SKM-1 (cell line): ENCODE measurements at regions not wholly inside any gene's neighbourhood (a gene's known extent, or its start where the extent isn't known, plus 50 kb on each side); places are given as distances from the start of the nearest gene placed in this dataset.

Experiments
- DNase-seq: peaks from one replicate; lab custom pipeline; 2025; ENCODE audit not compliant: unreplicated experiment; lab: John Stamatoyannopoulos, UW

DNA sequence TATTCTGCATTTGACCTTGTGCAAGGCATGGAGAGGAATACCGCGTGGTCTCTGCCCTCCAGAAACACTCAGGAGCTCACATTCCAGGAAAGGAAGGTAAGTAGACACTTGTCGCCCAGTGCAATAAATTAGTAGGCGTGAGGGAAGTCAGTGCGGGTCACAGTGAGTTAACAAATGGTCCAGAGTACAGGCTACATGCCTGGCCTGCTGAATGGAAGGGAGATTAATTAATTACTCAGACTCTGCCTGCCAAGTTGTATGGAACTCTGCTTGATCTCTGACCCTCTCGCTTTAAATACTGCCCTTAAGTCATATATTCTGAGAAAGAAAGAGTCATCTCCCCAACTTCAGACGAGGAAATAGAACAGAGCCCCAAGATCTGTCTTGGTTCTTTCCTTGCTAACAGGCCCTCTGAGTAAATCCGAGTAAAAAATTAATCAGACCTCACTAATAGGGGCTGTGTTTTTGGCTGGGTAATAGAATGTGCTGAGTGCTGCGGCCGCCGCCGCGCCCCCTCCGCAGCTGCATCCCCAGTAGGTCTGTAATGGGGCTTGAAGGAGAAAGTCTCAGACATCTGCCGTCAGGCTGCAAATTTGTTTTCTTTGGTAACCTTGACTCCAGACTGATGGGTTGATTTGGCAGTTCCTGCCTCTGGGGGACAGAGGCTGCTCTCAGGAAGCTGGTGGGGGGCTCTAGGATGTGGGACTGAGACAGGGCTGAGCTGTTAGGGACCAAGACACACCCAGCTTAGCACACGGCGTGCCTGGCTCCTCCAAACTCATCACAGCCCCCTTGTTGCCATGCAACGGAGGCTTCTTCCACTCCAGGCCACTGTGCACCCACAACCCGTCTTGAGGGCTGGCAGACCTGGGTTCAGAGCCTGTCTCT, 144.4 kb downstream of the NSG2 start:
- DNase-seq = no peak

DNA sequence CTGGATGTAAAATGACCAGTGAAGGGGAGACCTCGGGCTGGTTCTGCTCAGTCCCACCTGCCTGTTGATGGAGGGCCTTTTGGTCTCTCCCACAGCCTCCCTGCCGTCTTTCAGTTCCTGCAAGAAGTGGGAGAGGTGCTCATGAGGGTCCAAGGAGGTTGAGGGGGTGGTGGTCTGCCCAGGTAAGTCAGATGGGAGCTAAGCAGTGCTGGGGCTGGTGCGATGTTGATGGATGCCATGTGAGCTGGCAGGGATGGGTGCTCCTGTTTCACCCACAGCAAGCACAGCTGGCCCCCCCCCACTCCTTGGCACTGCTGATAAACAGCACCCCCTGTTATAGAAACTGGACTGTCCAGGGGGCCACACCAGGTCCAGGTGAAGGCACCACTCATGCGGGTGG, 145.6 kb downstream of the NSG2 start:
- no peak for DNase-seq

DNA sequence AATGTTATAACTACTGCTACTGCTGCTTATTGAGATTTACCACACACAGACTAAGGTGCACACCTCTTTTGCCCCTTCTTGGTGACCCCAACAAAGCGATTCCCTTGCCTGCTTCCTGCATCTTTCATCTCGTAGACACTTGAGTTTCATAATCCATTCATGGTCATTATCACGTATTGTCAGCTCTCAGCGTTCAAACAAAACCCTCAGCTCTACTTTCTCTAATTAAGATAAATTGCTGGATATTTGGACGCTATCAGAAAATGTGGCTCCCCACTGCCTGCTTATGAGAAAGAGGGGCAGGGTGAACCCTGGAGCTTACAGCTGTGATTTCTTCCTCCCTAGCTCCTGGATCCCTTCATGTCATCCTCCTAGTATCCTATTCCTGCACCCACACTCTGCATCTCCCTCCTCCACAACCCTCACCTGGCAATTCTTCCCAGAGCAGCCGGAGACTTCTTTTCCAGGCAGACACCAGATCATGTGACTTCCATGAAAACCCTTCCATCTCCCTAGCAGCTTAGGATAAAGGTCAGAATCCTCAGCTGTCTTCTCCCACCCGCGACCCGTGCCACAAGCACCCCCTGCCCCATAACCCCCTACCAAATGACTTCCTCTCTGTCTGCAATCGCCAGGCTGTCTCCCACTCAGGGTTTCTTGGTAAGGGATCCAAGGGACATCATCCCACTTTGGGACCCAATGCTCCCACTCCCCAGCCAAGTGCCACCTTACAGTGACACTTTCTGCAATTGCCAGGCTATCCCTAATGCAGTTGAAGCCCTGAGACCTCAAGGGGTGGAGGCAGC, 146.5 kb downstream of the NSG2 start:
- DNase-seq = no peak

GRCh38 chr5:174192901-174193300, 147.4 kb downstream of the NSG2 start:
- no peak for DNase-seq

DNA sequence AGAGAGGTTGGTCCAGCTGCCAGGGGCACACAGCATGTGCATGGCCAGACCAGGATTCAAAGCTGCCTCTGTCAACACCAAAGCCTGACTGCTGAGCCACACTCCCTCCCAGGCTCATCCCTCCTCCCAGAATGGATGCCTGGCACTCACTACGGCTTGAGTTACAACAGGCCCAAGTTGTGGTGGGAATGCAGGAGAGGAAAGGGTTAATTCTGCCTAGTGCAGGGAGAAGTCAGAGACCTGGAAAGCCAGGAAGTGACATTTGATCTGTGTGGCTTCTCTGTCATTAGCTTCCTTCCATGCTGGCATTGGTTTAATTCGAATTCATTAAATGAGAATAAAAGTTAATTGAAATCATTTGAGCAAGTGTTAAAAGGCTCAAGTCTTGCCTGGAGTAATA, 150.0 kb downstream of the NSG2 start:
- DNase-seq = no peak

DNA sequence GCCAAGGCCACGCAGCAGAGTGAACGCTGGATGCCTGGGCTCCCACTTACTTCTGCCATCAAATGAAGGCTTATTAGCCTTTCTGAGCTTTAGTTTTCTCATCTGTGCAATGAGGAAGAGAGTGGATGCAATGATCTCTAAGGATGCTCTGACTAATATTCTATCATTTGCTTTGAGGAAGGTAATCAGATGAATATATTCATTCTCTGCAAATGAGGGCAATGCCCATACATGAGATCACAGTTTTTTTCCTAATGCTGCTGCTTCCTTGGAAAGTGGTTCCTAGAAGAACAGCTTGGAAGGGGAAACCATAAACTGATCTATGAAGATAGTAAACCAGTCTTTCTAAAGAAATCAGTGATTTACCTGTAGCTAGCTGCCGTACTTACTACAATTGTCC, 152.4 kb downstream of the NSG2 start:
- no peak for DNase-seq

DNA sequence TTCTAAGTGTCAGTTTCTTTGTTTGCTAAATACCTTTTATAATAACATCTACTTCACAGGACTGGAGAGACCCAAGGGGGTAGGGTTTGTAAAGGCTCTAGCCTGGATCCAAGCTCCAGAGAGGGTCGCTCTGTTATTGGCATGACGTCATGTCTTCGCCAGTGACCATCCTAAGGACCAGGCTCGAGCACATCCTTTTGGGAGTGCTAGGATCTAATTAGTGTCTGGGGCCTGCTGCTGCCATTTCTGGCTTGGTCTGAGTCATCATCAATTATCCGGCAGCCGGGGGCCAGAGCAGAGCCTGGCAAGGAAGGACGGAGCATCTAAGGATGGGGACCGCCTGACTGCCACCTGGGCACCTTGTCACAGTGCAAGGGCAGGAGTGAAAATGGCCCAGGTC, 153.0 kb downstream of the NSG2 start:
- DNase-seq = no peak

DNA sequence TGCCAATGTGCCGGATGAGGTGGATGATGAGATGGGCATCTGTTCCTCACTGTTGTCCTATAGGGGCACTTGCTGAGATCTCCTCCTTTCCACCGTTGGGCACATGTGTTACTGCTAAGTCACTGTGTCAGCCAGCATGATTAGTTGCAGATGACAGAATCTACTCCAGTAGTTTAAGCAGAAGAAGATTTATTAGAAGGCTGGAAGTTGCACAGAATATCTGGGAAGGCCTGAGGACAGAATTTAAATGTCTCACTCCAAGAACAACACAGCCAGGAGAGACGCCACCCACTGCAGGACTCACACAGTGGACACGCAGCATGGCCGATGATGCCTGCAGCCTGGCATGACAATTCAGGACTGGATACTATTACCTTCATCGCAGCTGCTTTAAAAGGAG, 157.5 kb downstream of the NSG2 start:
- DNase-seq = no peak

DNA sequence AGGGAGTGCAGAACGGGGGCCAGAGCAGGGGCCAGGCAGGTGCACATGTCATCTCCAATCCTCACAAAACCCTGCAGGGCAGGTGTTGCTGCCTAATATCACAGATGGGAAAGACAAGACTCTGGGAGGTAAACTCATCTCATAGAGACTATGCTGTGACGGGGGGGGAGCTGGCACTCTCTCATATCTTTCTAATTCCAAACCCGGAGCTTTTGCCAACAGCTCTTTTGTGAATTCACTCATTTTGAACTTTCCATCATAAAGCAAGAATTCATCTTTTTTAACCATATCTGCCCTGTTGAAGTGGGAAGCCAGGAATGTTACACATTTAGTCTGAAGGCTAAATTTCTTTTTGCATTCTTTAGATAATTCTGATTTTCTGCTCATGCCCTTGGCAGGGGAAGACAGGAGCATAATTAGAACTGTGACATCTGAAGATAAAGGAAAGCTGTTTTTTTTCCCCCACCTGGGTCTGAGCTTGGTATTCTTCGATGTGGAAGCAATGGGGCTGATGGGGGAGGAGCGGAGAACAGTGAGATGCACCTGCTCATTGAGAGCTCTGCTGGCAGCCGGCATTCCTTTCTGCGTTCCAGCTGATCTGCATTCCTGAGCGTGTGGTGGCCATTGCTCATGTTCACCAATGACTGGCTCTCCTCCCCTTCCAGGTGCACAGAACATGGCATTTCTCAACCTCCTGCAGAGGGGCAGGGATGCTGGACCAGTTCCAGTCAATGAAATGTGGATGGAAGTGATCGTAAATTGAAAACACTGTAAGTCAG, 159.2 kb downstream of the NSG2 start:
- no peak for DNase-seq

GRCh38 chr5:174205939-174206338, 160.4 kb downstream of the NSG2 start:
- DNase-seq = no peak

GRCh38 chr5:174210596-174211276, 165.2 kb downstream of the NSG2 start:
- no peak for DNase-seq

DNA sequence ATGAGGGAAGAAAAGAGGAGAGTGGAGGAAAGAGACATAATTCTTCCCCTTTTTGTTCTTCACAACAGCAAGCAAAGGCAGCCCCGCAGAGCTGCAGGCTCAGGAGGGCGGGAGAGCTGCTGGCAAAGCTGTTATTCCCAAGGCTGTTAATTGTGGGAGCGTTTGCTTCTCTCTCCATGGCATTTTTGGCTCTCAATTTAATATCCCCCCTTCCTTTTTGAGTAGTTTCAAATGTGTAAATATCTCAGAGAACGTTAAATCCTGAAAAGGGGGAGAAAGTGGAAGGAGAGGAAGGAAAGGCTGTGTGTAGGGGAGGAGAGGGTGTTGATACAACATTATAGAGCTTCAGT, 165.7 kb downstream of the NSG2 start:
- DNase-seq = no peak

GRCh38 chr5:174217527-174217926, 172.0 kb downstream of the NSG2 start:
- no peak for DNase-seq

GRCh38 chr5:174218162-174218561, 172.7 kb downstream of the NSG2 start:
- DNase-seq = no peak

- no peak for DNase-seq
These were observed 174.9 kb downstream of the NSG2 start for GRCh38 chr5:174220417-174220816.

- no peak for DNase-seq
These were observed 175.9 kb downstream of the NSG2 start for GRCh38 chr5:174221436-174221835.

GRCh38 chr5:174221946-174222345, 176.4 kb downstream of the NSG2 start:
- no peak for DNase-seq

DNA sequence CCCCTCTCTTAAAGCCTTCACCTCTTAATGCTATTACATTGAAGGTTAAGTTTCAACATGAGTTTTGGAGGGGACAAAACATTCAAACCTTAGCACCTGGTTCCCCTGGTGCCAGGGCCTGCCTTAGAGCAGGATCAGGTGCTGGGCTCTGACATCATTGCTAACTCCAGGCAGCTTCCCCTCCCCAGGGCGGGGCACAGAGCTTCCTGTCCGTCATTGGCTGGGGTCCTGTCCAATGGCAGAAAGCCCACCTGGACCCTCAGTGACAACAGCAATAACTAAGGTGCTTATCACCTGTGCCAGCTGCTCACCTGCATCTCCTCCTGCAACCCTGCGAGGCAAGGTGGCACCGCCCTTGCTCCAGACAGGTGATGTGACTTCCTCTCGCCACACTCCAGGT, 177.4 kb downstream of the NSG2 start:
- no peak for DNase-seq

DNA sequence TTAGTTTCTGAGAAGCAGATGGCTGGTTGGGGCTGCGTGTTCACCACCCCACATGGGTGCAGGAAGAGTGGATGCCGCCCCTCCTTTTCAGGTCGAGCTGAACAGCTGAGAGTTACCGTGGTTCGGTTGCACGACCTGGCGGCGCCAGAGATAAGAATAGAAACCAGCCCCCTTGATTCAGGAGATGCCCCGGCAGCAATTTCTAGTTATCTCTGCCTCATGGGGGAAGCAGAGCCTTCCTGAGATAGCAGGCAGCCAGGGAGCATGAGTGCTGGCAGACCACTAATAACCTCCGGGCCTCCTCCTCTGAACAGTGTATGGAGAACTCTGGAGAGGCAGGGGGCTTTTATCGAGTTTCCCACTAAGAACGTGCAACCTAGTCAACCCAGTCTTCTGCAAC, 177.8 kb downstream of the NSG2 start:
- DNase-seq = no peak

DNA sequence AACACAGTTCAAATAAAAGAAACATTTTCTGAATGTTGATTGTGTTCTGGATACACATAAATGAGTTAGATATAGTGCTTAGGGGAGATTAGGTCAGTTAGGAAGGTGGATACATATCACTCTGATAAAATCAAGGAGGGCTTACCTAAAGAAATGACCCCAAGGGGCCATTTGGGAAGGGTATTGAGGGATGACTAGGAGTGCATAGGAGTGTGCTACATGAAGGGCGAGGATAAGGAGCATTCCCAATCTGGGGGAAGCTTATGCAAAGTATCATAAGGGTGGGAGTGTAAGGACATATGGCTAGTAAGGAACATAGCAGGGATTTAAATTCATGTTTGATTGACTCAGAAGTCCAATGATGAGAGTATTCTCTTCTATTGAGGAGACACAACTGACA, 183.6 kb downstream of the NSG2 start:
- DNase-seq = no peak
